ENCODE measurements at regions not wholly inside any gene's neighbourhood (a gene's known extent, or its start where the extent isn't known, plus 50 kb on each side); places are given as distances from the start of the nearest gene placed in this dataset.

DNA sequence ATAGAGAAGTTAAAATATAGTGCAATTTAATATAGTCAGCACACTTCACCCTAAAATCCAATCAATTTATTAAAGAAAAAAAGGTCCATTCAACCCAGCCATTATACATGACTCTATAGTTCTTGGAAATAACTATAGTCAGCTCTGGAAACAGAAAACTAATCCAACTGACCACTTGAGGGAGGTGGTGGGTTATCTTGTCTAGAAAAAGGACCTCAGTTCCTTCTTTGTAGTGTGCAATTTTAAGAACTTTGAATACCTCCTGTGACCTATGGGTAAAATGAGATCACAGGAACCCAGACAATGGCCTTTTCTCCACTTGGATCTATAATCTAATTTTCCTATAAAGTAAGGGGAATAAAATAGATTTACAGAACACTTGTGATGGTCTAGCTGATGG lies 163.6 kb upstream of the CENPW start (continued):
- TF ChIP-seq, protein P1, sequence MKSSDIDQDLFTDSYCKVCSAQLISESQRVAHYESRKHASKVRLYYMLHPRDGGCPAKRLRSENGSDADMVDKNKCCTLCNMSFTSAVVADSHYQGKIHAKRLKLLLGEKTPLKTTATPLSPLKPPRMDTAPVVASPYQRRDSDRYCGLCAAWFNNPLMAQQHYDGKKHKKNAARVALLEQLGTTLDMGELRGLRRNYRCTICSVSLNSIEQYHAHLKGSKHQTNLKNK (CRISPR knock-in tag; IDR thresholded peaks at IDR 0.05), result no peak
- TF ChIP-seq NFATC4 (CRISPR knock-in tag; IDR thresholded peaks at IDR 0.05), result no peak
- TF ChIP-seq, protein P2, sequence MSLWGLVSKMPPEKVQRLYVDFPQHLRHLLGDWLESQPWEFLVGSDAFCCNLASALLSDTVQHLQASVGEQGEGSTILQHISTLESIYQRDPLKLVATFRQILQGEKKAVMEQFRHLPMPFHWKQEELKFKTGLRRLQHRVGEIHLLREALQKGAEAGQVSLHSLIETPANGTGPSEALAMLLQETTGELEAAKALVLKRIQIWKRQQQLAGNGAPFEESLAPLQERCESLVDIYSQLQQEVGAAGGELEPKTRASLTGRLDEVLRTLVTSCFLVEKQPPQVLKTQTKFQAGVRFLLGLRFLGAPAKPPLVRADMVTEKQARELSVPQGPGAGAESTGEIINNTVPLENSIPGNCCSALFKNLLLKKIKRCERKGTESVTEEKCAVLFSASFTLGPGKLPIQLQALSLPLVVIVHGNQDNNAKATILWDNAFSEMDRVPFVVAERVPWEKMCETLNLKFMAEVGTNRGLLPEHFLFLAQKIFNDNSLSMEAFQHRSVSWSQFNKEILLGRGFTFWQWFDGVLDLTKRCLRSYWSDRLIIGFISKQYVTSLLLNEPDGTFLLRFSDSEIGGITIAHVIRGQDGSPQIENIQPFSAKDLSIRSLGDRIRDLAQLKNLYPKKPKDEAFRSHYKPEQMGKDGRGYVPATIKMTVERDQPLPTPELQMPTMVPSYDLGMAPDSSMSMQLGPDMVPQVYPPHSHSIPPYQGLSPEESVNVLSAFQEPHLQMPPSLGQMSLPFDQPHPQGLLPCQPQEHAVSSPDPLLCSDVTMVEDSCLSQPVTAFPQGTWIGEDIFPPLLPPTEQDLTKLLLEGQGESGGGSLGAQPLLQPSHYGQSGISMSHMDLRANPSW (CRISPR knock-in tag; conservative IDR thresholded peaks at IDR 0.05; ENCODE audit: low read depth), result no peak

DNA sequence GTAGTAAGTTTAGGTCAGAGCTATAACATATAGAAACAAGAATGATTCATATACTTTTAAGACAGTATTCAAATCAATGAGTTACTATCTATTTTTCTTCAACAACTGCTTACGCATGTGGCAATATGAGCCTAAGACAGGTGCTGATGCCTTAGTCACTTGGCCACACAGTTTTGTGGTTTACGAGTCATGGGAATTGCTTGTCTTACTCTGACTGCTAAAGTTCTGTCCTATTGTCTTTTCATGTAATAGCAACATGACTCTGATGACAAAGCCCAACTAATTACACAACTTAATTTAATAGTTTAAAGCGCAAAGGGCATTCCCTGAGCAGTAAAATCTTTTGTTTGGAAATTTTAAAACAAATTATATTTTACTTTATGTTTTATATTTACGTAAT lies 159.3 kb upstream of the CENPW start:
- Mint-ChIP-seq H3K9me3 (peaks cover 5% of the 10 kb centered on the region), H3K27me3 (ENCODE audit: low read depth) (no peaks in the 10 kb centered on the region)
- TF ChIP-seq, protein P3, sequence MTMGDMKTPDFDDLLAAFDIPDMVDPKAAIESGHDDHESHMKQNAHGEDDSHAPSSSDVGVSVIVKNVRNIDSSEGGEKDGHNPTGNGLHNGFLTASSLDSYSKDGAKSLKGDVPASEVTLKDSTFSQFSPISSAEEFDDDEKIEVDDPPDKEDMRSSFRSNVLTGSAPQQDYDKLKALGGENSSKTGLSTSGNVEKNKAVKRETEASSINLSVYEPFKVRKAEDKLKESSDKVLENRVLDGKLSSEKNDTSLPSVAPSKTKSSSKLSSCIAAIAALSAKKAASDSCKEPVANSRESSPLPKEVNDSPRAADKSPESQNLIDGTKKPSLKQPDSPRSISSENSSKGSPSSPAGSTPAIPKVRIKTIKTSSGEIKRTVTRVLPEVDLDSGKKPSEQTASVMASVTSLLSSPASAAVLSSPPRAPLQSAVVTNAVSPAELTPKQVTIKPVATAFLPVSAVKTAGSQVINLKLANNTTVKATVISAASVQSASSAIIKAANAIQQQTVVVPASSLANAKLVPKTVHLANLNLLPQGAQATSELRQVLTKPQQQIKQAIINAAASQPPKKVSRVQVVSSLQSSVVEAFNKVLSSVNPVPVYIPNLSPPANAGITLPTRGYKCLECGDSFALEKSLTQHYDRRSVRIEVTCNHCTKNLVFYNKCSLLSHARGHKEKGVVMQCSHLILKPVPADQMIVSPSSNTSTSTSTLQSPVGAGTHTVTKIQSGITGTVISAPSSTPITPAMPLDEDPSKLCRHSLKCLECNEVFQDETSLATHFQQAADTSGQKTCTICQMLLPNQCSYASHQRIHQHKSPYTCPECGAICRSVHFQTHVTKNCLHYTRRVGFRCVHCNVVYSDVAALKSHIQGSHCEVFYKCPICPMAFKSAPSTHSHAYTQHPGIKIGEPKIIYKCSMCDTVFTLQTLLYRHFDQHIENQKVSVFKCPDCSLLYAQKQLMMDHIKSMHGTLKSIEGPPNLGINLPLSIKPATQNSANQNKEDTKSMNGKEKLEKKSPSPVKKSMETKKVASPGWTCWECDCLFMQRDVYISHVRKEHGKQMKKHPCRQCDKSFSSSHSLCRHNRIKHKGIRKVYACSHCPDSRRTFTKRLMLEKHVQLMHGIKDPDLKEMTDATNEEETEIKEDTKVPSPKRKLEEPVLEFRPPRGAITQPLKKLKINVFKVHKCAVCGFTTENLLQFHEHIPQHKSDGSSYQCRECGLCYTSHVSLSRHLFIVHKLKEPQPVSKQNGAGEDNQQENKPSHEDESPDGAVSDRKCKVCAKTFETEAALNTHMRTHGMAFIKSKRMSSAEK (CRISPR knock-in tag; IDR thresholded peaks at IDR 0.05; ENCODE audit: borderline replicate concordance), result no peak
- no peak for TF ChIP-seq FOXJ3 (CRISPR knock-in tag; IDR thresholded peaks at IDR 0.05; ENCODE audit: borderline replicate concordance)
- no peak for TF ChIP-seq GTF2I (CRISPR knock-in tag; conservative IDR thresholded peaks at IDR 0.05)
- TF ChIP-seq, protein P4, sequence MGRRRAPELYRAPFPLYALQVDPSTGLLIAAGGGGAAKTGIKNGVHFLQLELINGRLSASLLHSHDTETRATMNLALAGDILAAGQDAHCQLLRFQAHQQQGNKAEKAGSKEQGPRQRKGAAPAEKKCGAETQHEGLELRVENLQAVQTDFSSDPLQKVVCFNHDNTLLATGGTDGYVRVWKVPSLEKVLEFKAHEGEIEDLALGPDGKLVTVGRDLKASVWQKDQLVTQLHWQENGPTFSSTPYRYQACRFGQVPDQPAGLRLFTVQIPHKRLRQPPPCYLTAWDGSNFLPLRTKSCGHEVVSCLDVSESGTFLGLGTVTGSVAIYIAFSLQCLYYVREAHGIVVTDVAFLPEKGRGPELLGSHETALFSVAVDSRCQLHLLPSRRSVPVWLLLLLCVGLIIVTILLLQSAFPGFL (CRISPR knock-in tag; IDR thresholded peaks at IDR 0.05; ENCODE audit: borderline replicate concordance), result no peak
- TF ChIP-seq SOX15 (CRISPR knock-in tag; IDR thresholded peaks at IDR 0.05), result no peak
- TF ChIP-seq GRHL2 (CRISPR knock-in tag; IDR thresholded peaks at IDR 0.05; ENCODE audit: insufficient replicate concordance, severe bottlenecking), result no peak
- TF ChIP-seq, protein P5, sequence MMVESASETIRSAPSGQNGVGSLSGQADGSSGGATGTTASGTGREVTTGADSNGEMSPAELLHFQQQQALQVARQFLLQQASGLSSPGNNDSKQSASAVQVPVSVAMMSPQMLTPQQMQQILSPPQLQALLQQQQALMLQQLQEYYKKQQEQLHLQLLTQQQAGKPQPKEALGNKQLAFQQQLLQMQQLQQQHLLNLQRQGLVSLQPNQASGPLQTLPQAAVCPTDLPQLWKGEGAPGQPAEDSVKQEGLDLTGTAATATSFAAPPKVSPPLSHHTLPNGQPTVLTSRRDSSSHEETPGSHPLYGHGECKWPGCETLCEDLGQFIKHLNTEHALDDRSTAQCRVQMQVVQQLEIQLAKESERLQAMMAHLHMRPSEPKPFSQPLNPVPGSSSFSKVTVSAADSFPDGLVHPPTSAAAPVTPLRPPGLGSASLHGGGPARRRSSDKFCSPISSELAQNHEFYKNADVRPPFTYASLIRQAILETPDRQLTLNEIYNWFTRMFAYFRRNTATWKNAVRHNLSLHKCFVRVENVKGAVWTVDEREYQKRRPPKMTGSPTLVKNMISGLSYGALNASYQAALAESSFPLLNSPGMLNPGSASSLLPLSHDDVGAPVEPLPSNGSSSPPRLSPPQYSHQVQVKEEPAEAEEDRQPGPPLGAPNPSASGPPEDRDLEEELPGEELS (CRISPR knock-in tag; IDR thresholded peaks at IDR 0.05), result no peak
- TF ChIP-seq, protein P6, sequence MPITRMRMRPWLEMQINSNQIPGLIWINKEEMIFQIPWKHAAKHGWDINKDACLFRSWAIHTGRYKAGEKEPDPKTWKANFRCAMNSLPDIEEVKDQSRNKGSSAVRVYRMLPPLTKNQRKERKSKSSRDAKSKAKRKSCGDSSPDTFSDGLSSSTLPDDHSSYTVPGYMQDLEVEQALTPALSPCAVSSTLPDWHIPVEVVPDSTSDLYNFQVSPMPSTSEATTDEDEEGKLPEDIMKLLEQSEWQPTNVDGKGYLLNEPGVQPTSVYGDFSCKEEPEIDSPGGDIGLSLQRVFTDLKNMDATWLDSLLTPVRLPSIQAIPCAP (CRISPR knock-in tag; IDR thresholded peaks at IDR 0.05), result no peak
- TF ChIP-seq, protein P7, sequence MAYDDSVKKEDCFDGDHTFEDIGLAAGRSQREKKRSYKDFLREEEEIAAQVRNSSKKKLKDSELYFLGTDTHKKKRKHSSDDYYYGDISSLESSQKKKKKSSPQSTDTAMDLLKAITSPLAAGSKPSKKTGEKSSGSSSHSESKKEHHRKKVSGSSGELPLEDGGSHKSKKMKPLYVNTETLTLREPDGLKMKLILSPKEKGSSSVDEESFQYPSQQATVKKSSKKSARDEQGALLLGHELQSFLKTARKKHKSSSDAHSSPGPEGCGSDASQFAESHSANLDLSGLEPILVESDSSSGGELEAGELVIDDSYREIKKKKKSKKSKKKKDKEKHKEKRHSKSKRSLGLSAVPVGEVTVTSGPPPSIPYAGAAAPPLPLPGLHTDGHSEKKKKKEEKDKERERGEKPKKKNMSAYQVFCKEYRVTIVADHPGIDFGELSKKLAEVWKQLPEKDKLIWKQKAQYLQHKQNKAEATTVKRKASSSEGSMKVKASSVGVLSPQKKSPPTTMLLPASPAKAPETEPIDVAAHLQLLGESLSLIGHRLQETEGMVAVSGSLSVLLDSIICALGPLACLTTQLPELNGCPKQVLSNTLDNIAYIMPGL (CRISPR knock-in tag; IDR thresholded peaks at IDR 0.05), result no peak
- TF ChIP-seq FOXK1 (CRISPR knock-in tag; IDR thresholded peaks at IDR 0.05), result no peak
- TF ChIP-seq RORB (CRISPR knock-in tag; IDR thresholded peaks at IDR 0.05), result no peak
- no peak for TF ChIP-seq SMAD3 (CRISPR knock-in tag; IDR thresholded peaks at IDR 0.05; ENCODE audit: borderline replicate concordance)
- TF ChIP-seq ZNF671 (CRISPR knock-in tag; IDR thresholded peaks at IDR 0.05), result no peak
- TF ChIP-seq, protein P1 (CRISPR knock-in tag; IDR thresholded peaks at IDR 0.05), result no peak
- no peak for TF ChIP-seq CREB1 (CRISPR knock-in tag; IDR thresholded peaks at IDR 0.05)
- TF ChIP-seq ZNF396 (CRISPR knock-in tag; IDR thresholded peaks at IDR 0.05; ENCODE audit: borderline replicate concordance), result no peak
- no peak for TF ChIP-seq NR2C2 (CRISPR knock-in tag; IDR thresholded peaks at IDR 0.05)

More for the DNA sequence above, 159.3 kb upstream of the CENPW start:
- Mint-ChIP-seq H3K4me3 (no peak overlapping the region), H3K27ac (no peak overlapping the region), H3K36me3 (no peaks in the 10 kb centered on the region), H3K4me1 (peaks cover 37% of the 10 kb centered on the region)
- POLR2A ChIA-PET, result no interaction called here
- CTCF ChIA-PET, result no interaction called here
- DNase-seq (ENCODE audit: low spot score), result no peak
- ATAC-seq, result no peak

Data from WTC11 (cell line).